Mucosa of stomach (tissue), 1 donor: ENCODE measurements at regions not wholly inside any gene's neighbourhood (a gene's known extent, or its start where the extent isn't known, plus 50 kb on each side); places are given as distances from the start of the nearest gene placed in this dataset.

Source experiments
- H3K27me3 ChIP-seq: one replicate; pipeline ENCODE4 v1.7.0; 2013; ENCODE audit warnings: mild to moderate bottlenecking, low read length; ENCODE audit not compliant: control insufficient read depth, insufficient read depth
- H3K36me3 ChIP-seq: one replicate; pipeline ENCODE4 v1.7.0; 2013; ENCODE audit warnings: low read length; ENCODE audit not compliant: control insufficient read depth, insufficient read depth
- H3K4me1 ChIP-seq: one replicate; pipeline ENCODE4 v1.7.0; 2013; ENCODE audit warnings: mild to moderate bottlenecking, low read length; ENCODE audit not compliant: control insufficient read depth, insufficient read depth
- H3K4me3 ChIP-seq: one replicate; pipeline ENCODE4 v1.7.0; 2013; ENCODE audit warnings: low read length
- H3K9ac ChIP-seq: one replicate; pipeline ENCODE4 v1.7.0; 2013; ENCODE audit warnings: mild to moderate bottlenecking, low read length, moderate library complexity
- H3K9me3 ChIP-seq: one replicate; pipeline ENCODE4 v1.7.0; 2013; ENCODE audit warnings: mild to moderate bottlenecking, low read length, moderate library complexity; ENCODE audit not compliant: control insufficient read depth
- donor health status: Pancreatic carcinoma.

GRCh38 chr2:67671464-67672450 is 274.6 kb downstream of the ETAA1 start:
- H3K9me3 ChIP-seq = no peaks in the 10 kb centered on the region
- H3K9ac ChIP-seq = no peak overlapping the region
- H3K4me3 ChIP-seq = no peak overlapping the region
- no peaks in the 10 kb centered on the region for H3K36me3 ChIP-seq
- no peaks in the 10 kb centered on the region for H3K4me1 ChIP-seq
- H3K27me3 ChIP-seq = no peaks in the 10 kb centered on the region

GRCh38 chr2:67674668-67675067 is 277.5 kb downstream of the ETAA1 start:
- no peaks in the 10 kb centered on the region for H3K36me3 ChIP-seq
- no peak overlapping the region for H3K4me3 ChIP-seq
- no peak overlapping the region for H3K9ac ChIP-seq
- no peaks in the 10 kb centered on the region for H3K27me3 ChIP-seq
- no peaks in the 10 kb centered on the region for H3K9me3 ChIP-seq
- no peaks in the 10 kb centered on the region for H3K4me1 ChIP-seq

GRCh38 chr2:67684991-67685390 is 287.9 kb downstream of the ETAA1 start:
- Histone ChIP-seq H3K9me3 (no peaks in the 10 kb centered on the region), H3K9ac (no peak overlapping the region), H3K27me3 (no peaks in the 10 kb centered on the region)

GRCh38 chr2:67686254-67686653 is 289.1 kb downstream of the ETAA1 start:
- H3K4me3 ChIP-seq = no peak overlapping the region
- H3K27me3 ChIP-seq = no peaks in the 10 kb centered on the region
- H3K9ac ChIP-seq = no peak overlapping the region
- no peaks in the 10 kb centered on the region for H3K4me1 ChIP-seq
- no peaks in the 10 kb centered on the region for H3K36me3 ChIP-seq
- no peaks in the 10 kb centered on the region for H3K9me3 ChIP-seq

More at GRCh38 chr2:67684991-67685390, 287.9 kb downstream of the ETAA1 start:
- Histone ChIP-seq H3K4me1 (no peaks in the 10 kb centered on the region), H3K36me3 (no peaks in the 10 kb centered on the region), H3K4me3 (no peak overlapping the region)

- no peaks in the 10 kb centered on the region for H3K4me1 ChIP-seq
- H3K27me3 ChIP-seq = peaks cover 3% of the 10 kb centered on the region
- no peak overlapping the region for H3K9ac ChIP-seq
- H3K4me3 ChIP-seq = no peak overlapping the region
- no peaks in the 10 kb centered on the region for H3K36me3 ChIP-seq
- no peaks in the 10 kb centered on the region for H3K9me3 ChIP-seq
Measured at GRCh38 chr2:67689186-67689585, 292.1 kb downstream of the ETAA1 start.

- H3K9ac ChIP-seq = no peak overlapping the region
- no peaks in the 10 kb centered on the region for H3K36me3 ChIP-seq
- peaks cover 4% of the 10 kb centered on the region for H3K27me3 ChIP-seq
- no peak overlapping the region for H3K4me3 ChIP-seq
- no peaks in the 10 kb centered on the region for H3K4me1 ChIP-seq
- H3K9me3 ChIP-seq = no peaks in the 10 kb centered on the region
Measured at GRCh38 chr2:67689651-67690050, 292.5 kb downstream of the ETAA1 start.

GRCh38 chr2:67694445-67694844 is 297.3 kb downstream of the ETAA1 start:
- Histone ChIP-seq H3K36me3 (no peaks in the 10 kb centered on the region), H3K4me1 (no peaks in the 10 kb centered on the region), H3K27me3 (peaks cover 8% of the 10 kb centered on the region), H3K4me3 (no peak overlapping the region), H3K9me3 (no peaks in the 10 kb centered on the region), H3K9ac (no peak overlapping the region)

GRCh38 chr2:67701011-67701410 is 303.9 kb downstream of the ETAA1 start:
- no peak overlapping the region for H3K9ac ChIP-seq
- no peaks in the 10 kb centered on the region for H3K36me3 ChIP-seq
- H3K9me3 ChIP-seq = no peaks in the 10 kb centered on the region
- H3K27me3 ChIP-seq = no peaks in the 10 kb centered on the region
- no peaks in the 10 kb centered on the region for H3K4me1 ChIP-seq
- H3K4me3 ChIP-seq = no peak overlapping the region

- no peak overlapping the region for H3K4me3 ChIP-seq
- H3K9me3 ChIP-seq = no peaks in the 10 kb centered on the region
- no peaks in the 10 kb centered on the region for H3K4me1 ChIP-seq
- H3K27me3 ChIP-seq = no peaks in the 10 kb centered on the region
- H3K36me3 ChIP-seq = no peaks in the 10 kb centered on the region
- no peak overlapping the region for H3K9ac ChIP-seq
Measured at GRCh38 chr2:67702284-67702683, 305.2 kb downstream of the ETAA1 start.

GRCh38 chr2:67702937-67703336 is 305.8 kb downstream of the ETAA1 start:
- no peaks in the 10 kb centered on the region for H3K36me3 ChIP-seq
- H3K4me1 ChIP-seq = no peaks in the 10 kb centered on the region
- H3K4me3 ChIP-seq = no peak overlapping the region
- no peaks in the 10 kb centered on the region for H3K9me3 ChIP-seq
- H3K27me3 ChIP-seq = no peaks in the 10 kb centered on the region
- no peak overlapping the region for H3K9ac ChIP-seq

- Histone ChIP-seq H3K9ac (no peak overlapping the region), H3K4me1 (no peaks in the 10 kb centered on the region), H3K9me3 (no peaks in the 10 kb centered on the region), H3K36me3 (no peaks in the 10 kb centered on the region), H3K27me3 (no peaks in the 10 kb centered on the region), H3K4me3 (no peak overlapping the region)
Measured at GRCh38 chr2:67706082-67706481, 308.9 kb downstream of the ETAA1 start.

- H3K4me3 ChIP-seq = no peak overlapping the region
Measured at GRCh38 chr2:67707896-67708295, 310.8 kb downstream of the ETAA1 start.

More at GRCh38 chr2:67707896-67708295, 310.8 kb downstream of the ETAA1 start:
- Histone ChIP-seq H3K36me3 (no peaks in the 10 kb centered on the region), H3K9ac (no peak overlapping the region), H3K27me3 (no peaks in the 10 kb centered on the region), H3K4me1 (no peaks in the 10 kb centered on the region), H3K9me3 (no peaks in the 10 kb centered on the region)
